Activated naive CD4-positive, alpha-beta T cell treated with anti-CD3 and anti-CD28 coated beads, Interleukin-2, amount 10 ng/mL, durations not matched to agents 7 days and 5 days (primary cell): ENCODE measurements at regions not wholly inside any gene's neighbourhood (a gene's known extent, or its start where the extent isn't known, plus 50 kb on each side); places are given as distances from the start of the nearest gene placed in this dataset.
"Not testable (repeated sequence)": the region's sequence is repeated elsewhere in the genome, so short reads cannot be mapped to it uniquely, and the experiment has no call there.

ENCODE experiments used
- CTCF ChIA-PET: fragments of 350-600 bp; sonication (Branson Sonifier 250); formaldehyde crosslinking; loops from one replicate; lab custom pipeline; 2021; ENCODE audit warnings: antibody characterized with exemption; lab: Charles Lee
- DNase-seq: peaks from one replicate; pipeline ENCODE4 v3.0.0-alpha.2; 2020
- H3K27ac Mint-ChIP-seq: one replicate; pipeline ENCODE4 v1.8.0; 2021; ENCODE audit warnings: mild to moderate bottlenecking, moderate library complexity, mixed read lengths
- H3K27me3 Mint-ChIP-seq: one replicate; pipeline ENCODE4 v1.8.0; 2021; ENCODE audit warnings: mild to moderate bottlenecking, mixed read lengths
- H3K36me3 Mint-ChIP-seq: one replicate; pipeline ENCODE4 v1.8.0; 2021; ENCODE audit warnings: mixed read lengths
- H3K4me1 Mint-ChIP-seq: one replicate; pipeline ENCODE4 v1.8.0; 2021; ENCODE audit warnings: mixed read lengths
- H3K4me3 Mint-ChIP-seq: one replicate; pipeline ENCODE4 v1.8.0; 2021; ENCODE audit warnings: mild to moderate bottlenecking, moderate library complexity, mixed read lengths
- H3K9me3 Mint-ChIP-seq: one replicate; pipeline ENCODE4 v1.8.0; 2021; ENCODE audit warnings: mixed read lengths

DNA sequence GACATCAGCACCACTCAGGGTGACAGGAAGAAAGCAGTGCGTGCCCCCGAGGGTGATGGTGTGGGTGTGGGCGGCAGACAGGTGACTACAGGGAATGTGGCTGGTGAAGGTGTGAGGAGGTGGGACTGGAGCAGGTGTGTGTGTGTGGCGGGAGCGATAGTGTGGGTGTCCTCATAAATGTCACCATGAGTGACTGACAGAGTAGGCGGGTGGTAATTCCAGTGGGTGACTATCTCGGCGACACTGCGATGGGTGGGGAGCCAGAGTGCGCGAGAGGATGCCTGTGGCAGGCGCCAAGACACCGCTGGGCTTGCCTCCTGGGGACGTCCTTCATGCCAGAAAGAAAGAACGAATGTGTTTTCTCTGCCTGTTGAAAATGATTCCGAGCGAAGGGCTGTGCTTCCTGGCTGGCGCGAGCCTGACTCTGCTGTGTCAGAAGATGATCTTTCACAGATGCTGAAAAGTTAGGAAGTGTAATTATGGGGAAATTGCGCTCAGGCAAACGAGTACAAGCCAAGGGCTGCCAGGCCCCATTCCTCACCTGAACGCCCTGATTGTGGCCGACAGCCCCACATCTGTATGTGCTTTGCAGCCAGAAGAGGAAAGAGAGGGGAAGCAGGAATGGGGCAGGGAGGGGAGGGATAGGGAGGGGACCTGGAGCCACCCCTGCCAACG lies 98.8 kb upstream of the CD82 start:
- no peak for DNase-seq
- Mint-ChIP-seq H3K36me3 (no peaks in the 10 kb centered on the region), H3K9me3 (peaks cover 13% of the 10 kb centered on the region), H3K27ac (no peak overlapping the region), H3K4me1 (no peaks in the 10 kb centered on the region), H3K4me3 (no peak overlapping the region), H3K27me3 (peaks cover 33% of the 10 kb centered on the region)
- CTCF ChIA-PET = no interaction called here

DNA sequence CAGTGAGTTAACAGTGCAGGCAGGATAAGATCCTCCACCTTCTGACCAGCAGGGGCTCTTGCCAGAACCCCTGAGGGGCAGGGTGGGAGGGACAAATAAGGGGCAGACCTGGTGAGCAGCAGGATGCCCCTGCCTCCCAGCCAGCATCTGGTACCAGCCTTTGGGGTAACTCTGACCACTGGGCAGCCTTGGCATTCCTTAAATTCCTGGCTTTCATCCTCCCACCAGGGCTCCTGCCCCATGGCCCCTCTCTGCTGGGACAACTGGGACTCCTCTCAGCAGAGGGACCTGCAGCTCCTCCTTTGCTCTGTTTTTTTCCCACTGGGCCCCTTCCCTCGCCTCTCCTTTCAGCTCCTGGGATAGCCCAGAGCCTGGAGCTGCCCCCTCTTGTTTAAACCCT lies 98.0 kb upstream of the CD82 start:
- Mint-ChIP-seq H3K36me3 (no peaks in the 10 kb centered on the region), H3K27me3 (peaks cover 26% of the 10 kb centered on the region), H3K4me1 (no peaks in the 10 kb centered on the region), H3K9me3 (peaks cover 13% of the 10 kb centered on the region), H3K4me3 (no peak overlapping the region), H3K27ac (no peak overlapping the region)
- DNase-seq = no peak
- CTCF ChIA-PET = no interaction called here

DNA sequence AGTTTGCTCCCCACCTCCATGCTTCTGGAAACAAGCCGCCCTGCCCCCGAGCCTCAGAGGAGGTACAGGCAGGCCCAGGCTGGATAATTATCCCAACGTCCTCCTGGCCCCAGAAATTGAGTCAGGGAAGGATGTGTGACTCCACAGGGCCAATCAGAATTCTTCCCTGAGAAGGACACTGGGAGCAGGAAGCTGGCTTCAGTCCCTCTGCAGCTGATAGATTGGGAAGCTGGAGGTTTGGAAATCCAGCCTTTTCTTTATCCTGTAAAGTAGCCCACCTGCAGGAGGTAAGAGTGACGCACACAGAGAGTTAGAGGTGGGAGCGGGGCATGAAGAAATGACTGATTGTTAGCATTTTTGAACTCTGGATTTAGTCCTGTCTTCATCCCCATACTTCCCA lies 97.5 kb upstream of the CD82 start:
- no peak overlapping the region for H3K27ac Mint-ChIP-seq
- H3K36me3 Mint-ChIP-seq = no peaks in the 10 kb centered on the region
- CTCF ChIA-PET = no interaction called here
- H3K9me3 Mint-ChIP-seq = peaks cover 13% of the 10 kb centered on the region
- H3K4me1 Mint-ChIP-seq = no peaks in the 10 kb centered on the region
- no peak overlapping the region for H3K4me3 Mint-ChIP-seq
- peaks cover 27% of the 10 kb centered on the region for H3K27me3 Mint-ChIP-seq
- DNase-seq = no peak

DNA sequence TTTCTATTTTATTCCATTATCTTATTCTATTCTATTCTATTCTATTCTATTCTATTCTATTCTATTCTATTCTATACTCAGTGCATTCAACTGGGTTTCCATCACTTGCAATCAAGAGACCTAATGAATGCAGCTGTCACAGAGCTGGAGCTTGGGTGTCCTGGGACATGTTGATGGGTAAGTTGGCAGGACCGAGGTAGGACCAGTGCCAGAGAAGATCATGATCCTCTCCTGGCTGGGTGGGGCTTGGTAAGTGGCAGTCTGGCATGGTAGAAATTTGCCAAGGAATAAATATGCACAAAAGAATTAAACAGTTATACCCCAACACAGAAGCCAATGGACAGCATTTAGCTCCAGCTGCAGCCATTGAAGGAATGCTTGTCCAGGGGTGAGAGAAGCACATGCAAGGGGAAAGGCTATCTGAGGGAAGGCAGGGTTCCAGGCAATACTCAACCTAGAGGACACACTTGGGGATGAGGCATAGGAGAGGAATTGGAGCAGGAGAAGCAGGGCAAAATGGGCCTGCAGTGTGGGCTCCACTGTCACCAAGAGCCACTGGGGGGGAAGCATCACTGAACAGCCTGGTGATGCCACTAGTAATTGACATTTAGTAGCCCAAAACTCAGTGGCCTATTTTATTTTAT lies 97.0 kb upstream of the CD82 start:
- CTCF ChIA-PET = no interaction called here
- peaks cover 13% of the 10 kb centered on the region for H3K9me3 Mint-ChIP-seq
- H3K27ac Mint-ChIP-seq = no peak overlapping the region
- no peak for DNase-seq
- H3K4me1 Mint-ChIP-seq = no peaks in the 10 kb centered on the region
- H3K4me3 Mint-ChIP-seq = no peak overlapping the region
- peaks cover 32% of the 10 kb centered on the region for H3K27me3 Mint-ChIP-seq
- H3K36me3 Mint-ChIP-seq = no peaks in the 10 kb centered on the region

DNA sequence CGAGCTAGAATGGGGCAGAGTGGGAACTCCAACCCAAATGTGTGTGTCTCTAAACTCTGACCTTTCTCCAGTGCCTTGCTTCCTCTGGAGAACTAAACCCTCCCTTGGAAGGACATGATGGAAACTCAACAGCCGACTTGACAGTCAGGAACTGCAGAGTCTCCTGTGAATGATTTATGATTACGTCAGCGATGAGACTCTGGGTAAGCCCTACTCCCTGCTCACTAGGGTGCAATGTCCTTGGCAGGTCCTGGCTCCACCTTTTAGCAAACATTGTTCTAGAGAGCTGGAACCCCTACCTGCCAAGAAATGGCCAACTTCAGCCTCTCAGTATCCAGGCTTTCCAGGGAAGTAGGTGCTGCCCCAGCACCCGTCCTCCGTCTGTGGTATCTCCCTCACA lies 96.1 kb upstream of the CD82 start:
- no peak for DNase-seq
- Mint-ChIP-seq H3K4me1 (no peaks in the 10 kb centered on the region), H3K9me3 (peaks cover 13% of the 10 kb centered on the region), H3K27me3 (peaks cover 29% of the 10 kb centered on the region), H3K4me3 (no peak overlapping the region), H3K27ac (no peak overlapping the region), H3K36me3 (no peaks in the 10 kb centered on the region)
- CTCF ChIA-PET = no interaction called here

DNA sequence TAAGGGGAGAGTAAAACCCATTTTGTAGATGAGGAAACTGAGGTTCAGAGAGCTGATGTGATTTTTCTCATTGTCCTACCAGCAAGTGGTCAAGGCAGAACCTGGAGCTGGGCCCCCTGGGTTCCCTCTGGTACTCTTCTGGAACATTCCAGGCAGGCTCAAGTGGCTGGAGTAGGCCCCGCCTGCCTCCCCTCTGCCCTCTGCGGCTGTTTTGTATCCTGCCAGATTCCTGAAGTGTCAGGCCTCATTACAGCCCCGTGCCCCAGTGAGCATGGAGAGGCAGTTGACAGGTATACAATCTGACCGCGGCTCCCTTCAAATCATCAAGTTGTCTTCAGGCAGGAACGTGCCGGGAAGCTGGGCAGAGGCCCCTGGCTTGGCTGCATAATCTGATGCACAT lies 94.6 kb upstream of the CD82 start:
- peaks cover 39% of the 10 kb centered on the region for H3K27me3 Mint-ChIP-seq
- H3K9me3 Mint-ChIP-seq = peaks cover 7% of the 10 kb centered on the region
- H3K4me1 Mint-ChIP-seq = no peaks in the 10 kb centered on the region
- CTCF ChIA-PET = no interaction called here
- H3K36me3 Mint-ChIP-seq = no peaks in the 10 kb centered on the region
- no peak overlapping the region for H3K4me3 Mint-ChIP-seq
- no peak overlapping the region for H3K27ac Mint-ChIP-seq
- no peak for DNase-seq

DNA sequence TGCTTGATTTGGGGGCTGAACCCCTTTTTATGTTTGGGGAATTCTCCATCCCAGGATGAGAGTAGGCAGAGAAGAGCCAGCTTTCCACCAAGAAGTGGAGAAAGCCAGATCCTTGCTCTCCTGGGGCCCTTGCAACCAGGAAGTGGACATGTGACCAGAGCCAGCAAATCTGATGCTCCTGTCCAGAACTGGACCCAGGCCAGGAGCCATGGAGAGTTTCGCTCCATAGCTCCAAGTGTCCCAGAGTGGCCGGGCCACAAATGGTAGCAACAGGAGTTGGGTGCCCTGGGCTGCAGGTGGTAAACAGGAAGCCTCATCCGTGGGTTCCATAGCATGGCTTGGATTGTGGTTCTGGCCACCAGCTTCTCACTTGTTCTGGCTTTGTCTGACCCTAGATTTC lies 93.9 kb upstream of the CD82 start:
- Mint-ChIP-seq H3K27ac (no peak overlapping the region), H3K27me3 (peaks cover 39% of the 10 kb centered on the region), H3K9me3 (peaks cover 3% of the 10 kb centered on the region), H3K4me1 (no peaks in the 10 kb centered on the region), H3K36me3 (no peaks in the 10 kb centered on the region), H3K4me3 (no peak overlapping the region)
- CTCF ChIA-PET = no interaction called here
- no peak for DNase-seq

DNA sequence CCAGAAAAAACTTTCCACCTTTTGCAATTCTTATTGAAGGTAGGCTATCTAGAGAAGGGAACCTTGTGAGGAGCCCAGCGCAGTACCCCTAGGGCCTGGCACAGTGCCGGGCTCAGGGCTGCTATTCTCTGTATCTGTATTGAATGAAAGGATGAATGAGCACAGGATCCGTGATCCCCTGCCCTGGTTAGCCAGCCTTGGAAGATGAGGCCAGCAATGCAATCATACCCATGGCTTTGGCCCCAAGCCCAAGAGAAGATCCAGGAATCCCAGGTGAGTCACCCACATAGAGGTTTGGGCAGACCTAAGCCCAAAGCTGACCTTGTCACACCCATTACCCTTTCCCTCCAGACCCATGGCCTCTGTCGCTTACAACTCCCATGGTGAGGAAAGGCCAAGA lies 92.5 kb upstream of the CD82 start:
- no peaks in the 10 kb centered on the region for H3K4me1 Mint-ChIP-seq
- H3K4me3 Mint-ChIP-seq = no peak overlapping the region
- H3K9me3 Mint-ChIP-seq = peaks cover 2% of the 10 kb centered on the region
- CTCF ChIA-PET = no interaction called here
- H3K36me3 Mint-ChIP-seq = no peaks in the 10 kb centered on the region
- no peak overlapping the region for H3K27ac Mint-ChIP-seq
- DNase-seq = no peak
- peaks cover 47% of the 10 kb centered on the region for H3K27me3 Mint-ChIP-seq

DNA sequence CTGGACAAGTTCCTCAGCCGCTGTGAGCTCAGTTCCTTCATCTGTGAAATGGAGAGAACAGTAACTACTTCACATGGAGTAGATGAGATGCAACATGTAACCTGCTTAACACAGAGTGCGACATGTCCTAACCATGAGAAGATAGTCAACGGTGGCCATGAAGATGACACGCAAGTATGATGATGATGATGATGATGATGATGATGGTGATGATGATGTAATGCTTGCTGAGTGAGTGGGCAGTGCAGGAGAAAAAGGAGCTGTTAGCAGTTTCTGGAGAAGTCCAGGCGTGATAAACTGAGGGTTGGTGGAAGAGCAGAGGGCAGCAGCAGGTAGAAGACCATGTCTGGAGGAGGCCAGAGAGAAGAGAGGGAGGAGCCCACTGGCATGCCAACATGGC lies 90.8 kb upstream of the CD82 start:
- Mint-ChIP-seq H3K27ac (no peak overlapping the region), H3K36me3 (no peaks in the 10 kb centered on the region), H3K27me3 (peaks cover 42% of the 10 kb centered on the region), H3K9me3 (peaks cover 2% of the 10 kb centered on the region), H3K4me3 (no peak overlapping the region), H3K4me1 (no peaks in the 10 kb centered on the region)
- CTCF ChIA-PET = no interaction called here
- no peak for DNase-seq

DNA sequence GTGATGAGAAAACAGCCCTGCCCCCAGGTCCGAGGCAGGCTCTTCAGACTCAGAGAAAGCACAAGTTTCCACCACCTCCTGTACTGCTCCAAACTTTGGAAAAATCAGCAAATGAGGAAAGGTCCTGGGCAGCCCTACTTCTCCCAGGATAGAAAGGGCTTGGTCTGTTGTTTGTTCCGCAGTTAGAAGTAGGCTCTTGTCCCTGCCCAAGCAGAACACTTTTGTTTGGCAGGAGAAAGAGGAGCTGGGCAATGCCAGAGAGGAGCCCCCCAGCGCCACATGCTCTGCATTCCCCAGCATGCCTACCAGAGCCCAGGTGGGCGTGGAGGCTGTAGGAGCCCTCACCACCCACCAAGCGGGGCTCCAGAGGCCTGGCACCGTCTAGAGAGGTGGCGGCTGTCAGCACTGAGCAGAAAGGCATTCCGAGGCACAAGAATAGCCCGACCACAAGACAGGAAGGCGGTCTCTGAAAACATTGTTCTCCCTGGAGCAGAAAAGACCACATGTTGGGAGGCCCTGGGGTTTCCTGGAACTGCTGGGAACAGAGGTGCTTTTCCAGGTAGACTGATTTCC lies 90.3 kb upstream of the CD82 start:
- H3K27me3 Mint-ChIP-seq = peaks cover 42% of the 10 kb centered on the region
- no peak overlapping the region for H3K4me3 Mint-ChIP-seq
- H3K4me1 Mint-ChIP-seq = no peaks in the 10 kb centered on the region
- CTCF ChIA-PET = no interaction called here
- no peak overlapping the region for H3K27ac Mint-ChIP-seq
- DNase-seq = no peak
- H3K9me3 Mint-ChIP-seq = peaks cover 2% of the 10 kb centered on the region
- no peaks in the 10 kb centered on the region for H3K36me3 Mint-ChIP-seq

DNA sequence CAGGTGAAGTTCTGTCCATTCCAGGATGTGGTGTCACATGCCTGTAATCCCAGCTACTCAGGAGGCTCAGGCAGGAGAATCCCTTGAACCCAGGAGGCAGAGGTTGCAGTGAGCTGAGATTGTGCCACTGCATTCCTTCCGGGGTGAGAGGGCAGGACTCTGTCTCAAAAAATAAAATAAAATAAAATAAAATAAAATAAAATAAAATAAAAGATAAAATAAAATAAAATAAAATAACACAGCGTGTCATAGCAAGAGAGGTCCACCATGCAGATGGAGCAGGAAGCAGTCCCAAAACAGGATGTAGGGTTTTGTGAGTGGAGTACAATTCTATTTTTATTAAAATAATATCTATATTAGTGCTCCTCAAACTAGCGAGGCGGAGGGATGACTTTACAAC lies 83.1 kb upstream of the CD82 start:
- H3K27me3 Mint-ChIP-seq, H3K36me3 Mint-ChIP-seq, H3K9me3 Mint-ChIP-seq, H3K4me1 Mint-ChIP-seq, H3K4me3 Mint-ChIP-seq, DNase-seq, CTCF ChIA-PET, H3K27ac Mint-ChIP-seq: not testable (repeated sequence)

DNA sequence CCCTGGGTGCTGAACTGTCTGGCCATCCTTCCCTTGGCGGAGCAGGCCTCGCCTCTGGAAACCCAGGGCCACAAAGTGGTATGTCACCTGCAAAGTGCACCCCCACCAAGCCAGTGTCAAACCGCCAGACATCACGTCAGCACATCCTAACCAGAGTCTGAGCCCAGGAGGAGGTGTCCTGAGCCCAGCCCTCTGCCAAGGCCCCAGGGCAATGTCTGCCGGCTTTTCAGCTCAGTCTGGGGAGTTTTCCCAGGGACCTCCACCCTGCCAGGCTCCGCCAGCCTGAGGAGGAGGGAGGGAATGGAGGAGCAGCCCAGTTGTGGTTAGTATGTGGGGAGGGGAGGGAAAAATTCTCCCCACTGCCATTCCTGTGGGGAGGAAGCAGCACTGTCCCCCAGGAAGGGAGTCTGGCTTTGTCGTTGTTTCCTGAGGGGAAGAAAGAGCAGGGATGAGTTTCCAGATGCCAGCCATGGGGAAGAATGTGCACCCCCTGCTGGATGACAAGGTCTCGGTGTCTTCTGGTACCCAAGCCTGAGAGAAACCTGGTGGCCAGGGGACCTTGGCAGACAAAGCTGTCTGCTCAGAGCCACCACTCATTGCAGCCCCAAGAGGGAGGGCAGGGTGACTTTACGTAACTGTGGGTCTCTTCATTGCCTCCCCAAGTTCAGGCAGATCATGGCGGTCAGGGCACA lies 81.4 kb upstream of the CD82 start:
- CTCF ChIA-PET = no interaction called here
- no peaks in the 10 kb centered on the region for H3K36me3 Mint-ChIP-seq
- H3K27ac Mint-ChIP-seq = no peak overlapping the region
- peaks cover 4% of the 10 kb centered on the region for H3K27me3 Mint-ChIP-seq
- DNase-seq = no peak
- no peaks in the 10 kb centered on the region for H3K4me1 Mint-ChIP-seq
- no peak overlapping the region for H3K4me3 Mint-ChIP-seq
- H3K9me3 Mint-ChIP-seq = peaks cover 2% of the 10 kb centered on the region

DNA sequence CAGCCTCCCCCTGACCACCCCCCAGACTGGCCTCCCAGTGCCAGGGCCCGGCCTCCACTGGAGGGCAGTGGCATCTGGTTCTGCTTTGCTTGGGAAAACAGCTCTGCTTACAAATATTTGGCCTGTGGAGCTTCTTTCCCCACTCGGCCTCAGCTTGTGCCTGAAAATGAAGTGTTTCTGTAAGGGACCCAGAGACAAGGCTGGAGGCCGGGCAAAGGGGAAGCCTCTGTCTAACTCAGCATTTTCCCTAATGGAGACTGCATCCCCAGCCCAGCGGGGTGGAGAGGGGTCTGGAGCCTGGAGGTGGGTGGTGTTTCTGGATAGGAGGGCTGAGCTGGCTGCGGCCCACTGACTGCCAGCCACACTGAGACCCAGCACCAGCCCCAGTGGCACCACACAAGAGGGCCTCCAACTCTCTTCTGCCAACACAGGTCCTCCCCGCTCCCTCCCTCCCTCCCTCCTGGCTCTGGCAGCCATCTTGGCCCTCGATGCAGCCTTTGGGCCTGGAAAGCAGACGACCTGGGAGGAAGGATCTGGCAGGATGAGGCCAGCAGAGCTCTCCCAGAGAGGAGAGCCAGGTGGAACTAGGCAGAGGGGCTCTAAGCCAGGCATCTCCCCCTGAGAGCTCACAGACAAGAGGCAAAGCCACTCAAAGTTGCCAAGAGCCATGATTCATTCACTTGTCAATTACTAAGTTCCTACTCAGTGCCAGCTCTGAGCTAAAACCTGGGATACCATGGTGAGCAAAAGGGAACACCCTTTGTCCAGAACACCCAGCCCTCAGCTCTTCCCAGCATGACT lies 77.1 kb upstream of the CD82 start:
- DNase-seq = no peak
- H3K36me3 Mint-ChIP-seq = no peaks in the 10 kb centered on the region
- no peaks in the 10 kb centered on the region for H3K4me1 Mint-ChIP-seq
- CTCF ChIA-PET = no interaction called here
- peaks cover 2% of the 10 kb centered on the region for H3K9me3 Mint-ChIP-seq
- no peak overlapping the region for H3K27ac Mint-ChIP-seq
- no peak overlapping the region for H3K4me3 Mint-ChIP-seq
- peaks cover 16% of the 10 kb centered on the region for H3K27me3 Mint-ChIP-seq

DNA sequence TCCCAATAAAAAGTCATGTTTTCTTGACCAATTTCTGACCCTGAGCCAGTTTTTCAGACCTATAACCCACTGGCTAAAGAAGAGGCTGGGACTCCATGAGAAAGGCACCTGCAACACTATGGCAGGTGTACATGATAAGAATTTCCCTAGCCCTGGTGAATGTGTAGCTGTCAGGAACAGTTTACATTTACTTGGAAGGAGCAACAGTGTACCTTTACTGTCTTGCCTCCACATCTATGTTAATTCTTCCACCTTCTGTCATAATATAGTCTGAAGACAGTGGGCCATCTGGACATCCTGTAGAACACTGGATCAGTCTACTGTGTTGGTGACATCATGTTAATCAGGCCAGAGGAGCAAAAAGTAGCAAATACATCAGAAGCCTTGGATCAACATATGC lies 72.1 kb upstream of the CD82 start:
- no peak overlapping the region for H3K27ac Mint-ChIP-seq
- no peaks in the 10 kb centered on the region for H3K9me3 Mint-ChIP-seq
- no peaks in the 10 kb centered on the region for H3K4me1 Mint-ChIP-seq
- H3K36me3 Mint-ChIP-seq = no peaks in the 10 kb centered on the region
- H3K27me3 Mint-ChIP-seq = peaks cover 21% of the 10 kb centered on the region
- no peak for DNase-seq
- no peak overlapping the region for H3K4me3 Mint-ChIP-seq
- CTCF ChIA-PET = no interaction called here
